Naive thymus-derived CD4-positive, alpha-beta T cell (primary cell): ENCODE measurements at regions not wholly inside any gene's neighbourhood (a gene's known extent, or its start where the extent isn't known, plus 50 kb on each side); places are given as distances from the start of the nearest gene placed in this dataset.

Source experiments
- ATAC-seq: fragments of 150-1000 bp; cut with Tn5 transposase; 2 replicates; pipeline ENCODE4 v1.10.0; 2021; ENCODE audit warnings: mild to moderate bottlenecking, moderate library complexity
- CTCF ChIA-PET: fragments of 350-600 bp; sonication (Branson Sonifier 250); formaldehyde crosslinking; loops from one replicate; lab custom pipeline; 2021; ENCODE audit warnings: antibody characterized with exemption; lab: Charles Lee
- POLR2A ChIA-PET: fragments of 350-600 bp; sonication (Branson Sonifier 250); formaldehyde crosslinking; loops from one replicate; lab custom pipeline; 2021; ENCODE audit warnings: antibody characterized with exemption, inconsistent platforms; lab: Charles Lee
- DNase-seq, 9 donors: peaks; one replicate each; pipeline versions ENCODE4 v3.0.0 to v3.0.0-alpha.2; 2020 to 2022; ENCODE audit warnings: mixed read lengths in 1 of 9
- H3K27ac ChIP-seq: one replicate; pipeline ENCODE4 v1.7.0; 2013; ENCODE audit warnings: mild to moderate bottlenecking, low read depth, low read length, moderate library complexity
- H3K27me3 ChIP-seq, 2 donors: one replicate each; pipeline ENCODE4 v1.7.0; 2013; ENCODE audit warnings: low read length in 2 of 2, mild to moderate bottlenecking in 2 of 2, moderate library complexity in 2 of 2; ENCODE audit not compliant: control insufficient read depth in 2 of 2, insufficient read depth in 2 of 2
- H3K36me3 ChIP-seq, 3 experiments: 1 replicate in 2 of 3; 2 replicates in 1 of 3; pipeline ENCODE4 v1.7.0; 2013; ENCODE audit warnings: low read length in 3 of 3, mild to moderate bottlenecking in 3 of 3, moderate library complexity in 1 of 3; ENCODE audit not compliant: insufficient read depth in 3 of 3, control insufficient read depth in 2 of 3
- H3K4me1 ChIP-seq, 2 donors: one replicate each; pipeline ENCODE4 v1.7.0; 2013; ENCODE audit warnings: low read length in 2 of 2, mild to moderate bottlenecking in 2 of 2, moderate library complexity in 1 of 2; ENCODE audit not compliant: control insufficient read depth in 2 of 2, insufficient read depth in 2 of 2
- H3K4me3 ChIP-seq: 2 replicates; pipeline ENCODE4 v1.7.0; 2013; ENCODE audit warnings: mild to moderate bottlenecking, low read length
- H3K9me3 ChIP-seq, 3 experiments: 1 replicate in 2 of 3; 2 replicates in 1 of 3; pipeline ENCODE4 v1.7.0; 2013; ENCODE audit warnings: low read length in 3 of 3; ENCODE audit not compliant: control insufficient read depth in 2 of 3
- H3K27ac Mint-ChIP-seq, 9 donors: one replicate each; pipeline ENCODE4 v1.8.0; 2020 to 2022; ENCODE audit warnings: mixed read lengths in 9 of 9, mild to moderate bottlenecking in 8 of 9, moderate library complexity in 5 of 9, inconsistent platforms in 2 of 9
- H3K27me3 Mint-ChIP-seq, 5 donors: one replicate each; pipeline ENCODE4 v1.8.0; 2021 to 2022; ENCODE audit warnings: mixed read lengths in 5 of 5, mild to moderate bottlenecking in 1 of 5
- H3K36me3 Mint-ChIP-seq, 5 donors: one replicate each; pipeline ENCODE4 v1.8.0; 2020 to 2022; ENCODE audit warnings: mixed read lengths in 5 of 5, mild to moderate bottlenecking in 3 of 5, inconsistent platforms in 1 of 5
- H3K4me1 Mint-ChIP-seq, 7 donors: one replicate each; pipeline ENCODE4 v1.8.0; 2020 to 2022; ENCODE audit warnings: mixed read lengths in 7 of 7, mild to moderate bottlenecking in 3 of 7, inconsistent platforms in 1 of 7
- H3K4me3 Mint-ChIP-seq, 10 donors: one replicate each; pipeline ENCODE4 v1.8.0; 2020 to 2022; ENCODE audit warnings: mild to moderate bottlenecking in 10 of 10, mixed read lengths in 10 of 10, moderate library complexity in 6 of 10, inconsistent platforms in 2 of 10
- H3K9me3 Mint-ChIP-seq, 11 donors: one replicate each; pipeline ENCODE4 v1.8.0; 2020 to 2022; ENCODE audit warnings: mixed read lengths in 11 of 11, mild to moderate bottlenecking in 4 of 11, inconsistent platforms in 1 of 11, moderate library complexity in 1 of 11
- intact Hi-C, 2 donors: fragments of 100-400 bp; cut with micrococcal nuclease; formaldehyde crosslinking; loops; one replicate each; pipeline ENCODE4 v1.15.1; 2023

GRCh38 chr2:196333397-196333796 is 162.0 kb upstream of the STK17B start:
- Histone ChIP-seq H3K9me3 (no peaks in the 10 kb centered on the region), H3K36me3 (no peaks in the 10 kb centered on the region), H3K4me1 (no peaks in the 10 kb centered on the region), H3K27me3 (no peaks in the 10 kb centered on the region), H3K4me3 (no peak overlapping the region), H3K27ac (no peak overlapping the region)
- no peak overlapping the region for H3K27ac Mint-ChIP-seq
- no peaks in the 10 kb centered on the region for H3K9me3 Mint-ChIP-seq
- ATAC-seq (no peak), DNase-seq (no peak)
- no peak overlapping the region for H3K4me3 Mint-ChIP-seq
- peaks cover 0 to 6% (median 1%) of the 10 kb centered on the region in 7 donors for H3K4me1 Mint-ChIP-seq
- H3K36me3 Mint-ChIP-seq, result no peaks in the 10 kb centered on the region
- CTCF ChIA-PET, result no interaction called here
- H3K27me3 Mint-ChIP-seq, result peaks cover 0 to 23% (median 6%) of the 10 kb centered on the region in 5 donors
- POLR2A ChIA-PET, result no interaction called here
- intact Hi-C loops, result loop anchor here in 1 of 2 donors (10.0 kb wide), 1 partner anchor 669 kb away; no protein-coding TSS in a partner anchor

GRCh38 chr2:196334710-196335109 is 163.3 kb upstream of the STK17B start:
- no peaks in the 10 kb centered on the region for H3K9me3 Mint-ChIP-seq
- no peak overlapping the region for H3K27ac ChIP-seq
- no peaks in the 10 kb centered on the region for H3K9me3 ChIP-seq
- no peak overlapping the region for H3K4me3 Mint-ChIP-seq
- CTCF ChIA-PET, result interaction anchor here (0.6 to 1.2 kb wide), 2 partner anchors 257 to 267 kb away, joined by 3 read pairs; no protein-coding TSS in a partner anchor
- no peak for DNase-seq
- no peaks in the 10 kb centered on the region for H3K4me1 ChIP-seq
- intact Hi-C loops, result loop anchor here (5.0 to 10.0 kb wide), 2 partner anchors 670 to 1787 kb away; no protein-coding TSS in a partner anchor
- H3K36me3 ChIP-seq, result no peaks in the 10 kb centered on the region
- POLR2A ChIA-PET, result interaction anchor here (0.6 kb wide), 1 partner anchor 60 kb away, joined by 3 read pairs; no protein-coding TSS in a partner anchor
- no peaks in the 10 kb centered on the region for H3K27me3 ChIP-seq
- no peaks in the 10 kb centered on the region for H3K36me3 Mint-ChIP-seq
- ATAC-seq, result no peak
- peaks cover 0 to 6% (median 1%) of the 10 kb centered on the region in 7 donors for H3K4me1 Mint-ChIP-seq
- H3K4me3 ChIP-seq, result no peak overlapping the region
- peaks cover 0 to 21% (median 6%) of the 10 kb centered on the region in 5 donors for H3K27me3 Mint-ChIP-seq
- H3K27ac Mint-ChIP-seq, result no peak overlapping the region

GRCh38 chr2:196335221-196335634 is 163.8 kb upstream of the STK17B start:
- H3K27me3 ChIP-seq, result no peaks in the 10 kb centered on the region
- H3K9me3 ChIP-seq, result no peaks in the 10 kb centered on the region
- no peak overlapping the region for H3K27ac ChIP-seq
- CTCF ChIA-PET, result interaction anchor here (0.7 kb wide), 1 partner anchor 55 kb away, joined by 3 read pairs; no protein-coding TSS in a partner anchor
- POLR2A ChIA-PET, result no interaction called here
- Mint-ChIP-seq H3K27ac (no peak overlapping the region), H3K4me1 (peaks cover 0 to 6% (median 1%) of the 10 kb centered on the region in 7 donors), H3K4me3 (no peak overlapping the region), H3K9me3 (no peaks in the 10 kb centered on the region), H3K36me3 (no peaks in the 10 kb centered on the region), H3K27me3 (peaks cover 0 to 17% (median 6%) of the 10 kb centered on the region in 5 donors)
- H3K36me3 ChIP-seq, result no peaks in the 10 kb centered on the region
- intact Hi-C loops, result loop anchor here (5.0 to 10.0 kb wide), 2 partner anchors 670 to 1788 kb away; no protein-coding TSS in a partner anchor
- no peak for DNase-seq
- no peak overlapping the region for H3K4me3 ChIP-seq
- ATAC-seq, result no peak
- H3K4me1 ChIP-seq, result no peaks in the 10 kb centered on the region

- H3K27ac Mint-ChIP-seq, result peak overlapping the region in 1 of 9 donors; percentile 2
- H3K36me3 ChIP-seq, result no peaks in the 10 kb centered on the region
- H3K4me3 ChIP-seq, result no peak overlapping the region
- H3K9me3 Mint-ChIP-seq, result no peaks in the 10 kb centered on the region
- H3K4me1 ChIP-seq, result no peaks in the 10 kb centered on the region
- H3K4me3 Mint-ChIP-seq, result no peak overlapping the region
- no peaks in the 10 kb centered on the region for H3K9me3 ChIP-seq
- ATAC-seq, result no peak
- intact Hi-C loops, result loop anchor here (2.0 to 10.0 kb wide), 5 partner anchors 59 to 1789 kb away; no protein-coding TSS in a partner anchor
- H3K27me3 Mint-ChIP-seq, result peaks cover 0 to 15% (median 6%) of the 10 kb centered on the region in 5 donors
- ChIA-PET CTCF (interaction anchor here (0.5 to 4.5 kb wide), 7 partner anchors 8 to 457 kb away, joined by 3 to 42 read pairs (median 4); no protein-coding TSS in a partner anchor), POLR2A (interaction anchor here (1.6 to 2.1 kb wide), 2 partner anchors 172 to 259 kb away, joined by 4 to 12 read pairs; no protein-coding TSS in a partner anchor)
- no peaks in the 10 kb centered on the region for H3K36me3 Mint-ChIP-seq
- no peaks in the 10 kb centered on the region for H3K27me3 ChIP-seq
- DNase-seq, result no peak
- H3K4me1 Mint-ChIP-seq, result peaks cover 0 to 6% (median 1%) of the 10 kb centered on the region in 7 donors
- H3K27ac ChIP-seq, result no peak overlapping the region
Measured at GRCh38 chr2:196336207-196336606, 164.8 kb upstream of the STK17B start.

- DNase-seq (no peak), ATAC-seq (no peak)
- no peak overlapping the region for H3K4me3 Mint-ChIP-seq
- H3K27ac ChIP-seq, result no peak overlapping the region
- H3K27me3 ChIP-seq, result no peaks in the 10 kb centered on the region
- no peak overlapping the region for H3K4me3 ChIP-seq
- no peaks in the 10 kb centered on the region for H3K36me3 Mint-ChIP-seq
- H3K9me3 ChIP-seq, result no peaks in the 10 kb centered on the region
- H3K4me1 ChIP-seq, result no peaks in the 10 kb centered on the region
- peaks cover 0 to 6% (median 1%) of the 10 kb centered on the region in 7 donors for H3K4me1 Mint-ChIP-seq
- ChIA-PET CTCF (interaction anchor here (0.5 to 4.5 kb wide), 14 partner anchors 9 to 672 kb away, joined by 3 to 42 read pairs (median 4); partner anchors contain the start of gene DNAH7), POLR2A (interaction anchor here (1.0 to 2.1 kb wide), 3 partner anchors 172 to 268 kb away, joined by 4 to 12 read pairs (median 4); partner anchors contain the start of gene DNAH7)
- H3K9me3 Mint-ChIP-seq, result no peaks in the 10 kb centered on the region
- H3K27ac Mint-ChIP-seq, result no peak overlapping the region
- peaks cover 0 to 20% (median 4%) of the 10 kb centered on the region in 5 donors for H3K27me3 Mint-ChIP-seq
- intact Hi-C loops, result loop anchor here (1.0 to 10.0 kb wide), 10 partner anchors 38 to 1789 kb away; partner anchors contain the start of gene DNAH7 (in 1 of the 2)
- H3K36me3 ChIP-seq, result no peaks in the 10 kb centered on the region
Measured at GRCh38 chr2:196336715-196337114, 165.3 kb upstream of the STK17B start.

- ATAC-seq, result peak; percentile 52
- CTCF ChIA-PET, result interaction anchor here (0.5 to 4.5 kb wide), 16 partner anchors 10 to 673 kb away, joined by 3 to 42 read pairs (median 4); partner anchors contain the start of gene DNAH7
Measured at GRCh38 chr2:196337208-196337953, 166.0 kb upstream of the STK17B start.

More at GRCh38 chr2:196337208-196337953, 166.0 kb upstream of the STK17B start:
- no peaks in the 10 kb centered on the region for H3K9me3 ChIP-seq
- no peak overlapping the region for H3K4me3 ChIP-seq
- Mint-ChIP-seq H3K4me3 (no peak overlapping the region), H3K4me1 (peaks cover 0 to 6% (median 1%) of the 10 kb centered on the region in 7 donors), H3K27ac (no peak overlapping the region), H3K27me3 (peaks cover 0 to 18% (median 3%) of the 10 kb centered on the region in 5 donors), H3K9me3 (no peaks in the 10 kb centered on the region), H3K36me3 (no peaks in the 10 kb centered on the region)
- H3K27ac ChIP-seq, result no peak overlapping the region
- DNase-seq, result peak in 5 of 9 donors; percentile 10 to 39 (median 19)
- POLR2A ChIA-PET, result interaction anchor here (0.6 to 2.1 kb wide), 5 partner anchors 64 to 269 kb away, joined by 3 to 12 read pairs (median 4); partner anchors contain the start of genes DNAH7 and STK17B
- H3K27me3 ChIP-seq, result no peaks in the 10 kb centered on the region
- H3K36me3 ChIP-seq, result no peaks in the 10 kb centered on the region
- H3K4me1 ChIP-seq, result no peaks in the 10 kb centered on the region
- intact Hi-C loops, result loop anchor here (1.0 to 10.0 kb wide), 10 partner anchors 39 to 1790 kb away; partner anchors contain the start of gene DNAH7 (in 1 of the 2)
